ENCODE measurements at regions not wholly inside any gene's neighbourhood (a gene's known extent, or its start where the extent isn't known, plus 50 kb on each side); places are given as distances from the start of the nearest gene placed in this dataset.

DNA sequence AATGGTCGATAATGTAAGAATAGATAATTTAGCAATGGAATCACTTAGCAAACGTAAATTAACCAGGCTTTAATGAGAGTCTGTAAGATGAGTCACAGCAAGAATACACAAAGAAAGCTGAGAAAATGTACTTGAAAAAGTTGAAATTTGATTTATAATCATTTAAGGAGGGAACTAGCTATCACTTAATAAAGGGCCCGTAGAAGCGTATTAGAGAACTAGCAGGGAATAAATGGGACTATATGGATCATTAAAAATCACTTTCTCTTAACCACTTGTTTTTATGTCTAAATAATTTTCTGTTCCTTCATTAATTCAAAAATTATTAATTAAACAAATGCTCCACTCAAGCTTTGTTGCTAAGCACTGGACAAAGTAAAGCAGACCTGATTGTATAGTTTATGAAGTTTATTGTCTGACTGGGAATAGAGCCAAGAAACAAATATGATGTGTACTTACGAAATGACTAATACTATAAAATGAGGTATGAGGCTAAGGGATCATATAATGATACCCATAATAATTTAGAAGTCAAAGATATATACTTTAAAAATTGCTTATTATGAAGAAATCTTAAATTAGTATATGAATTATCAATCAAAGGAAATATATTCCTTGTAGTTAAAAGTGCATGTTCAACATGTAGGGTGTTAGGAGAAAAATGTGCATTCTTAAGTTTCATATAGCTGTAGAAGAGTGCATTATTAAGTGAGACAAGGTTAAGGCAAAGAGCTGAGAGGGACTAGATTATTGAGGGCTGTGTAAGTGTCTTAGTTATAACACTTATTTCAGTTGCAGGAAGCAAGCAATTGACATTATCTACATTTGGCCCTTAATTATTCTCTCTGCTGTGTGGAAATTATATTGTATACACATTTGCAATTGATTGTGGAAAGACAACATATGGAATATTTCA, 196.8 kb downstream of the PRDM9 start:
- Histone ChIP-seq H3K4me1 (ENCODE audit: control insufficient read depth in 1 of 2, extremely low read depth in 1 of 2, insufficient read depth in 2 of 2, low read length in 2 of 2) (no peaks in the 10 kb centered on the region), H3K9me3 (no peaks in the 10 kb centered on the region), H3K4me3 (ENCODE audit: control insufficient read depth in 1 of 2, extremely low read depth in 1 of 2, low read length in 1 of 2) (no peak overlapping the region), H3K36me3 (ENCODE audit: control insufficient read depth in 2 of 2, extremely low read depth in 1 of 2, insufficient read depth in 1 of 2, low read length in 1 of 2) (no peaks in the 10 kb centered on the region), H3K27me3 (replicated peaks in 1 of 2; ENCODE audit: control insufficient read depth in 2 of 2, extremely low read depth in 1 of 2, insufficient read depth in 2 of 2, low read length in 1 of 2) (no peaks in the 10 kb centered on the region), H3K27ac (ENCODE audit: low read length) (no peak overlapping the region)
- Mint-ChIP-seq H3K4me1 (no peaks in the 10 kb centered on the region), H3K27me3 (no peaks in the 10 kb centered on the region), H3K27ac (no peak overlapping the region), H3K9me3 (peaks cover 0 to 20% (median 10%) of the 10 kb centered on the region in 3 donors), H3K4me3 (no peak overlapping the region), H3K36me3 (no peaks in the 10 kb centered on the region)
- 50% methylated on average over 1 of the region's 5 CpGs for WGBS (ENCODE audit: insufficient coverage)
- POLR2A ChIA-PET: no interaction called here
- ATAC-seq (replicated peaks in 1 of 4) (no peak), DNase-seq (no peak)
- CTCF ChIA-PET: no interaction called here

DNA sequence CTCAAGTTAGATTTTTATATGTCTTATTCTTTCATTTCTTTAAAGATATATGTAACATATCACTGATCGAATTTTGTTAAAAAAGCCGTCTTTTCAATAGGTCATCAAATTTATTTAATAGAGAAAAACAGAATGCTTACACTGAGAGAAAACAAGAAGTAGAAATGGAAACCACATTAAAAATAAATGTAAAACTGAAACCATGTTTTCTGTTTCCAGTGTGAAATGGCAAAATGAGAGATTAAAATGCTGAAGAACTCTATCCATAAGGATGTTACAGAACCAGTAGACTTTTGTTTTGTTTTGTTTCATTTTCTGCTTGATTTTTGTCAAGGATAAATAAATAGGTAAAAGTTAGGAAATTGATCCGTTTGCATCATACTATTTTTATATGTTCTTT, 210.1 kb downstream of the PRDM9 start:
- Histone ChIP-seq H3K9me3 (no peaks in the 10 kb centered on the region), H3K27me3 (replicated peaks in 1 of 2; ENCODE audit: control insufficient read depth in 2 of 2, extremely low read depth in 1 of 2, insufficient read depth in 2 of 2, low read length in 1 of 2) (no peaks in the 10 kb centered on the region), H3K27ac (ENCODE audit: low read length) (no peak overlapping the region), H3K4me3 (ENCODE audit: control insufficient read depth in 1 of 2, extremely low read depth in 1 of 2, low read length in 1 of 2) (no peak overlapping the region), H3K4me1 (ENCODE audit: control insufficient read depth in 1 of 2, extremely low read depth in 1 of 2, insufficient read depth in 2 of 2, low read length in 2 of 2) (no peaks in the 10 kb centered on the region), H3K36me3 (ENCODE audit: control insufficient read depth in 2 of 2, extremely low read depth in 1 of 2, insufficient read depth in 1 of 2, low read length in 1 of 2) (no peaks in the 10 kb centered on the region)
- Mint-ChIP-seq H3K9me3 (peaks cover 5 to 40% (median 27%) of the 10 kb centered on the region in 3 donors), H3K27me3 (no peaks in the 10 kb centered on the region), H3K27ac (no peak overlapping the region), H3K4me1 (no peaks in the 10 kb centered on the region), H3K4me3 (no peak overlapping the region), H3K36me3 (no peaks in the 10 kb centered on the region)
- ChIA-PET CTCF (no interaction called here), POLR2A (no interaction called here)
- WGBS (ENCODE audit: insufficient coverage): no CpG with 5 or more reads among the region's 3 CpGs
- ATAC-seq (replicated peaks in 1 of 4): no peak
- no peak for DNase-seq

DNA sequence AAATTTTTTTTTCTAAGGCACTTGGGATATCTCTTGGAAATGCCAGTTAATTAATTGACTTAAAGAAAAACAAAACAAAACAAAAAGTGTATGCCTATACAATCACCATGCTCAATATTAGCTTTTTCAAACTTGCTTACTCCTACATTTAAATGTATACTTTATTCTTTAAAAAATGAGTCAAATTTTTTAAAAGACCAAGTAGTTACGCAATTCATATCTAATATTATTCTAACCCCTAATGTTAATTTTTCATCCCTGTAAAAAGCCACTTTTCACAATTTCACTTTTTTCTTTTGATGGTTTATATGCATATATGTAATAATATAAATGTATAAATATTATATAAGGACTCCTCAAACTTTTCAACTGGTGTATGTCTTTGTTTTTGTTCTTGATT, 211.2 kb downstream of the PRDM9 start:
- Mint-ChIP-seq H3K9me3 (peaks cover 5 to 38% (median 26%) of the 10 kb centered on the region in 3 donors), H3K27ac (no peak overlapping the region), H3K4me3 (no peak overlapping the region), H3K27me3 (no peaks in the 10 kb centered on the region), H3K4me1 (no peaks in the 10 kb centered on the region), H3K36me3 (no peaks in the 10 kb centered on the region)
- Histone ChIP-seq H3K36me3 (ENCODE audit: control insufficient read depth in 2 of 2, extremely low read depth in 1 of 2, insufficient read depth in 1 of 2, low read length in 1 of 2) (no peaks in the 10 kb centered on the region), H3K9me3 (no peaks in the 10 kb centered on the region), H3K27ac (ENCODE audit: low read length) (no peak overlapping the region), H3K4me3 (ENCODE audit: control insufficient read depth in 1 of 2, extremely low read depth in 1 of 2, low read length in 1 of 2) (no peak overlapping the region), H3K4me1 (ENCODE audit: control insufficient read depth in 1 of 2, extremely low read depth in 1 of 2, insufficient read depth in 2 of 2, low read length in 2 of 2) (no peaks in the 10 kb centered on the region), H3K27me3 (replicated peaks in 1 of 2; ENCODE audit: control insufficient read depth in 2 of 2, extremely low read depth in 1 of 2, insufficient read depth in 2 of 2, low read length in 1 of 2) (no peaks in the 10 kb centered on the region)
- no peak for ATAC-seq (replicated peaks in 1 of 4)
- POLR2A ChIA-PET: no interaction called here
- CTCF ChIA-PET: no interaction called here
- WGBS (ENCODE audit: insufficient coverage): no CpG with 5 or more reads among the region's 1 CpG
- no peak for DNase-seq

DNA sequence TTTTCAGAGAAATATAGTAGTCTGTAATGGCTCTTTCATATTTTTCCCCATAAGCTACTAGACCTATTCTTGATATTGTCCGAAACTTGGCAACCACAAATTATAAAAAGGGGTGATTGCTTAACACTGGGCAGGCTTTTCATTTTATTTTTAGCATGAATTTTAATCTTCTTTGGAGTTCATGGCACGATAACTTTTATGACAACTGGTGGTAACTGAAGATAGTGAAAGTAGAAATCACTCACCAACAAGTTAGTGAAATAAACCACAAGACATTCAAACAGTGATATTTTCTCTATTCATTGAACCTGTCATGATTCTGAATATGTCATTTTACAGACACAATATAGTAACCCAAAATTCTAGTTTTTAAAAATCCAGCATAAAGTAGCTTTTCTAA, 213.9 kb downstream of the PRDM9 start:
- no peaks in the 10 kb centered on the region for H3K27me3 ChIP-seq (replicated peaks in 1 of 2; ENCODE audit: control insufficient read depth in 2 of 2, extremely low read depth in 1 of 2, insufficient read depth in 2 of 2, low read length in 1 of 2)
- ChIA-PET POLR2A (no interaction called here), CTCF (no interaction called here)
- H3K4me3 ChIP-seq (ENCODE audit: control insufficient read depth in 1 of 2, extremely low read depth in 1 of 2, low read length in 1 of 2): no peak overlapping the region
- H3K9me3 ChIP-seq: no peaks in the 10 kb centered on the region
- Mint-ChIP-seq H3K36me3 (no peaks in the 10 kb centered on the region), H3K27me3 (no peaks in the 10 kb centered on the region), H3K4me1 (no peaks in the 10 kb centered on the region), H3K9me3 (peaks cover 5 to 26% (median 21%) of the 10 kb centered on the region in 3 donors), H3K4me3 (no peak overlapping the region), H3K27ac (no peak overlapping the region)
- H3K27ac ChIP-seq (ENCODE audit: low read length): no peak overlapping the region
- ATAC-seq (replicated peaks in 1 of 4): no peak
- WGBS (ENCODE audit: insufficient coverage): no CpG with 5 or more reads among the region's 2 CpGs
- H3K36me3 ChIP-seq (ENCODE audit: control insufficient read depth in 2 of 2, extremely low read depth in 1 of 2, insufficient read depth in 1 of 2, low read length in 1 of 2): no peaks in the 10 kb centered on the region
- DNase-seq: no peak
- H3K4me1 ChIP-seq (ENCODE audit: control insufficient read depth in 1 of 2, extremely low read depth in 1 of 2, insufficient read depth in 2 of 2, low read length in 2 of 2): no peaks in the 10 kb centered on the region

DNA sequence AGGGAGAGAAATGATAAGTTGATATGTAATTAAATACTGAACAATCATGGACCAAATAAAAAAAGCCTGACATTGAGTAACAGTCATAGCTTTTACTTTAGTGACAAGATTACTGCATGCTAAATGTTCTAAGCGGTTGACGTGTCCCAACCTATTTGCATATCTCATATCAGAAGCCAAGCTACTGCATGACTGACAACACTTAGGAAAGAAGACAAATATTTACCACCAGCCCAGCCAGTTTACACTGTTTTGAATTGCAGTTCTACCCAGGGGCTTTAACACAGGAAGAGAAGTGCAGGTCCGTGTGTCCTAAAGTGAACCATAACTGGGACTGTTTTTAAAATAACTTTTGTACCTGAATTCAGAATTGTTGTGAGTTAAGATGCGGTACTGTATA, 219.9 kb downstream of the PRDM9 start:
- no peak for DNase-seq
- no peak overlapping the region for H3K27ac ChIP-seq (ENCODE audit: low read length)
- no peak for ATAC-seq (replicated peaks in 1 of 4)
- CTCF ChIA-PET: no interaction called here
- H3K9me3 Mint-ChIP-seq: peaks cover 0 to 26% (median 13%) of the 10 kb centered on the region in 3 donors
- no CpG with 5 or more reads among the region's 4 CpGs for WGBS (ENCODE audit: insufficient coverage)
- POLR2A ChIA-PET: no interaction called here
- no peaks in the 10 kb centered on the region for H3K4me1 ChIP-seq (ENCODE audit: control insufficient read depth in 1 of 2, extremely low read depth in 1 of 2, insufficient read depth in 2 of 2, low read length in 2 of 2)
- H3K9me3 ChIP-seq: no peaks in the 10 kb centered on the region
- no peaks in the 10 kb centered on the region for H3K27me3 ChIP-seq (replicated peaks in 1 of 2; ENCODE audit: control insufficient read depth in 2 of 2, extremely low read depth in 1 of 2, insufficient read depth in 2 of 2, low read length in 1 of 2)
- H3K4me3 Mint-ChIP-seq: no peak overlapping the region
- no peaks in the 10 kb centered on the region for H3K4me1 Mint-ChIP-seq
- H3K4me3 ChIP-seq (ENCODE audit: control insufficient read depth in 1 of 2, extremely low read depth in 1 of 2, low read length in 1 of 2): no peak overlapping the region
- H3K36me3 ChIP-seq (ENCODE audit: control insufficient read depth in 2 of 2, extremely low read depth in 1 of 2, insufficient read depth in 1 of 2, low read length in 1 of 2): no peaks in the 10 kb centered on the region
- H3K27me3 Mint-ChIP-seq: no peaks in the 10 kb centered on the region
- H3K27ac Mint-ChIP-seq: no peak overlapping the region
- H3K36me3 Mint-ChIP-seq: no peaks in the 10 kb centered on the region

DNA sequence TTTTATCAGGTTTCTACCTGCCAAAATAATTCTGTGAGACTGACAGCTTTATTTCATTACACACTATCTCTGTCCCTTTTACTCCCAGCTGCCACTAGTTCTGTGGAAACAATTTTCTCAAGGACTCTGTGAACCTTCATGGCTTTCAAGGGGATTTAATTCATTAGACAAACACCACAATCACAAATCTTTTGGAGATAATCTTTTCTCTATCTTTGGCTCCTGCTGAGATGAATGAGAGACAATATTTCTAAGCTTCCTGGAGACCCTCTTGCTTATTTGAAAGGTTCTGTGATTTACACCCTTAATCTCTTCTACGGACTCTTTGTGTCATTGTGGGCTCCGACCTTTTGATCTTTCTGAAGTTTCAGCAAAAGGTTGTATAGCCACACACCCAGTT, 222.6 kb downstream of the PRDM9 start:
- no peak overlapping the region for H3K27ac Mint-ChIP-seq
- Histone ChIP-seq H3K27me3 (replicated peaks in 1 of 2; ENCODE audit: control insufficient read depth in 2 of 2, extremely low read depth in 1 of 2, insufficient read depth in 2 of 2, low read length in 1 of 2) (no peaks in the 10 kb centered on the region), H3K9me3 (no peaks in the 10 kb centered on the region), H3K4me3 (ENCODE audit: control insufficient read depth in 1 of 2, extremely low read depth in 1 of 2, low read length in 1 of 2) (no peak overlapping the region), H3K27ac (ENCODE audit: low read length) (no peak overlapping the region), H3K4me1 (ENCODE audit: control insufficient read depth in 1 of 2, extremely low read depth in 1 of 2, insufficient read depth in 2 of 2, low read length in 2 of 2) (no peaks in the 10 kb centered on the region), H3K36me3 (ENCODE audit: control insufficient read depth in 2 of 2, extremely low read depth in 1 of 2, insufficient read depth in 1 of 2, low read length in 1 of 2) (no peaks in the 10 kb centered on the region)
- no peaks in the 10 kb centered on the region for H3K36me3 Mint-ChIP-seq
- H3K4me1 Mint-ChIP-seq: no peaks in the 10 kb centered on the region
- no peaks in the 10 kb centered on the region for H3K27me3 Mint-ChIP-seq
- DNase-seq (no peak), ATAC-seq (replicated peaks in 1 of 4) (no peak)
- H3K9me3 Mint-ChIP-seq: peaks cover 3 to 26% (median 7%) of the 10 kb centered on the region in 3 donors
- POLR2A ChIA-PET: no interaction called here
- no peak overlapping the region for H3K4me3 Mint-ChIP-seq
- CTCF ChIA-PET: no interaction called here
- WGBS (ENCODE audit: insufficient coverage): 79% methylated on average over 2 of the region's 2 CpGs

DNA sequence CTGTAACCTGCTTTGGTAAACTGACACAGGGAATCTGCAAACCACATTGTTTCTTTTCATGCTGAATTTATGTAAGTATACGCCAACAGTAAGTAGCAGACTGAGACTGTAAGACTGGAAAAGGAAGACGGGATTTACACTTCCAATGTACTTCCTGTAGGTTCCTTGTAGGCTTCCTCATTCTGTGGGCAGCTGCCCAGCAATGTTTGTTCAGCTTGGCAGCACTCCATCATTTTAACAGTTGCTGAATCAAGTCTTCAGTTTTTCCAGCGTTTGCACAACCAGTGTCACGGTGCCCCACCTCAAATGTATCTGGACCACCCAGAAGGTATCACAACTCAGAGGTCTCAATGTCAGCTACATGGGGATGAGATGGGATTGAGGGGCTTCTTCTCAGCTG, 232.6 kb downstream of the PRDM9 start:
- Histone ChIP-seq H3K4me3 (ENCODE audit: control insufficient read depth in 1 of 2, extremely low read depth in 1 of 2, low read length in 1 of 2) (no peak overlapping the region), H3K9me3 (peaks cover 2% of the 10 kb centered on the region), H3K27me3 (replicated peaks in 1 of 2; ENCODE audit: control insufficient read depth in 2 of 2, extremely low read depth in 1 of 2, insufficient read depth in 2 of 2, low read length in 1 of 2) (no peaks in the 10 kb centered on the region), H3K4me1 (ENCODE audit: control insufficient read depth in 1 of 2, extremely low read depth in 1 of 2, insufficient read depth in 2 of 2, low read length in 2 of 2) (no peaks in the 10 kb centered on the region), H3K27ac (ENCODE audit: low read length) (no peak overlapping the region), H3K36me3 (ENCODE audit: control insufficient read depth in 2 of 2, extremely low read depth in 1 of 2, insufficient read depth in 1 of 2, low read length in 1 of 2) (no peaks in the 10 kb centered on the region)
- no peak for ATAC-seq (replicated peaks in 1 of 4)
- WGBS (ENCODE audit: insufficient coverage): 28% methylated on average over 3 of the region's 4 CpGs
- Mint-ChIP-seq H3K9me3 (no peaks in the 10 kb centered on the region), H3K4me1 (no peaks in the 10 kb centered on the region), H3K4me3 (no peak overlapping the region), H3K36me3 (no peaks in the 10 kb centered on the region), H3K27me3 (no peaks in the 10 kb centered on the region), H3K27ac (no peak overlapping the region)
- no peak for DNase-seq
- ChIA-PET POLR2A (no interaction called here), CTCF (no interaction called here)
